ENCODE measurements at regions not wholly inside any gene's neighbourhood (a gene's known extent, or its start where the extent isn't known, plus 50 kb on each side); places are given as distances from the start of the nearest gene placed in this dataset.

DNA sequence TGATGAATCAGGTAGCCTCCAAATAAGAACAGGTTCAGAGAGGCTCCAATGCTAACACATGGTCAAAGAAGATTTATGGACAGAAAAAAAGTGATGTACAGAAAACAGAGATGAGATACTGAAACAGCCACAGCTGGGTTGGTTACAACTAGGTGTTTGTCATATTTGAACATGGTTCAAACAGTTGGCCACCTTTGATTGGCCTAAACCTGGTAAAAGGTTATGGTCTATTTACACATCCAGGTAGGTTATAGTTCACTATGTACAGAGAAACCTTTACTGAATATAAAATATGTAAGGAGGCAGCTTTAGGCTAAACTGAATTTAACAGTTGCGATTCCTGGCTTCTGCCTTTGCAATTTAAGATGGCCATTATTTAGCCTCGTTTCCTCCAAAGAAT, 134.0 kb upstream of the ZNF366 start:
- no peak overlapping the region for H3K56ac ChIP-seq (ENCODE audit: extremely low read depth, insufficient read depth, low read length)
- H2BK15ac ChIP-seq (ENCODE audit: low read depth, low read length), result no peak overlapping the region
- H3K14ac ChIP-seq (replicated peaks; ENCODE audit: low read depth, low read length), result no peak overlapping the region
- no peaks in the 10 kb centered on the region for H3K9me1 ChIP-seq (ENCODE audit: insufficient read depth, low read length)
- H3K9me3 ChIP-seq (ENCODE audit: control insufficient read depth, insufficient read depth, low read length), result no peaks in the 10 kb centered on the region
- no peak overlapping the region for H2BK20ac ChIP-seq (ENCODE audit: low read depth, low read length)
- no peaks in the 10 kb centered on the region for H3K4me1 ChIP-seq (ENCODE audit: control insufficient read depth, insufficient read depth, low read length)
- no peak overlapping the region for H2AK5ac ChIP-seq (ENCODE audit: low read depth, low read length)
- no peak overlapping the region for H3K23ac ChIP-seq (ENCODE audit: low read depth, low read length)
- dilution Hi-C loops (cut with HindIII; ENCODE audit: low sequenced_read_pairs, unreplicated experiment) (no loop called here), in situ Hi-C loops (cut with MboI; ENCODE audit: low sequenced_read_pairs) (no loop called here), intact Hi-C loops (cut with micrococcal nuclease) (no loop called here)
- no peak overlapping the region for H3K27ac ChIP-seq (ENCODE audit: insufficient read depth, low read length)
- no peak overlapping the region for H3K4me2 ChIP-seq (ENCODE audit: low read depth, low read length)
- H2AK9ac ChIP-seq (replicated peaks; ENCODE audit: low read depth, low read length, poor library complexity), result no peak overlapping the region
- H3K36me3 ChIP-seq (ENCODE audit: control insufficient read depth, insufficient read depth, low read length), result no peaks in the 10 kb centered on the region
- TF ChIP-seq MAFK (IDR thresholded peaks at IDR 0.05; ENCODE audit: low read depth, low read length) (no peak), FOS (IDR thresholded peaks at IDR 0.05; ENCODE audit: low read depth, low read length) (no peak), RCOR1 (IDR thresholded peaks at IDR 0.05; ENCODE audit: insufficient replicate concordance, low read length) (no peak), SMC3 (IDR thresholded peaks at IDR 0.05; ENCODE audit: low read depth, low read length) (no peak)
- H3K9ac ChIP-seq (ENCODE audit: low read depth, low read length), result no peak overlapping the region
- H3K4me3 ChIP-seq (ENCODE audit: insufficient read depth, low read depth, low read length), result no peak overlapping the region
- CTCF ChIA-PET, result interaction anchor here (1.0 kb wide), 1 partner anchor 17 kb away, joined by 3 read pairs; no protein-coding TSS in a partner anchor
- H2BK5ac ChIP-seq (ENCODE audit: low read depth, low read length, poor library complexity, severe bottlenecking), result no peak overlapping the region
- no peak overlapping the region for H4K5ac ChIP-seq (ENCODE audit: low read depth, low read length)
- no peaks in the 10 kb centered on the region for H4K20me1 ChIP-seq (ENCODE audit: insufficient read depth, low read length)
- H2BK120ac ChIP-seq (ENCODE audit: low read depth, low read length), result no peak overlapping the region
- no peaks in the 10 kb centered on the region for H3K79me1 ChIP-seq (ENCODE audit: low read depth in 1 of 2, low read length in 2 of 2)
- DNase-seq (no peak), ATAC-seq (ENCODE audit: low read depth) (no peak)
- H3K27me3 ChIP-seq (ENCODE audit: control insufficient read depth, insufficient read depth, low read length), result no peaks in the 10 kb centered on the region; the same call in 1 of the 2 replicates
- no peak overlapping the region for H3K4ac ChIP-seq (ENCODE audit: low read depth, low read length)
- H4K91ac ChIP-seq (ENCODE audit: insufficient read depth, low read depth, low read length), result no peak overlapping the region
- POLR2A ChIA-PET (ENCODE audit: unreplicated experiment), result no interaction called here
- H3K18ac ChIP-seq (ENCODE audit: low read depth, low read length), result no peak overlapping the region
- no peak overlapping the region for H2AFZ ChIP-seq (replicated peaks; ENCODE audit: low read length, poor library complexity)
- H4K8ac ChIP-seq (ENCODE audit: low read depth in 2 of 2, low read length in 2 of 2), result no peak overlapping the region
- 80% methylated on average over 1 of the region's 2 CpGs; no CpG with 5 or more reads in 1 of the 2 experiments for WGBS, 2 experiments (ENCODE audit: extremely low coverage in 2 of 2, insufficient read length in 1 of 2)
- BruUV-seq (replicated peaks), result no TSS peak
